Panc1 (cell line): ENCODE measurements at regions not wholly inside any gene's neighbourhood (a gene's known extent, or its start where the extent isn't known, plus 50 kb on each side); places are given as distances from the start of the nearest gene placed in this dataset.

Source experiments
- ATAC-seq: fragments of 200-7000 bp; cut with Tn5 transposase; 2 replicates; pipeline ENCODE4 v1.9.1; 2020; ENCODE audit warnings: mild to moderate bottlenecking, moderate library complexity
- BruUV-seq: library from RNA; stranded (reverse); fragments of 400-500 nt; replicated peaks from 2 replicates; lab custom pipeline; 2021; lab: Mats Ljungman, UMichigan
- CTCF ChIA-PET: fragments of 300-600 bp; sonication (Branson Sonifier 250); formaldehyde crosslinking; loops from one replicate; lab custom pipeline; 2022; ENCODE audit warnings: antibody characterized with exemption; lab: Charles Lee
- POLR2A ChIA-PET: fragments of 300-600 bp; sonication (Branson Sonifier 250); formaldehyde crosslinking; loops from one replicate; lab custom pipeline; 2022; ENCODE audit warnings: antibody characterized with exemption; lab: Charles Lee
- DNase-seq: peaks from one replicate; pipeline ENCODE4 v3.0.0-alpha.2; 2010; ENCODE audit warnings: low read depth, low spot score
- H3K27ac ChIP-seq: 2 replicates; pipeline ENCODE4 v1.5.1; 2011; ENCODE audit warnings: mild to moderate bottlenecking, low read length, inconsistent platforms
- H3K27me3 ChIP-seq: fragments of 200-500 bp; sonication (Bioruptor generic); 2 replicates; pipeline ENCODE4 v1.6.0; 2014; ENCODE audit warnings: low read length, inconsistent platforms; ENCODE audit not compliant: control insufficient read depth, insufficient read depth
- H3K36me3 ChIP-seq: fragments of 200-500 bp; sonication (Bioruptor generic); 2 replicates; pipeline ENCODE4 v1.5.1; 2014; ENCODE audit warnings: inconsistent platforms, mild to moderate bottlenecking, low read length, moderate library complexity; ENCODE audit not compliant: control insufficient read depth, insufficient read depth
- H3K4me1 ChIP-seq: 2 replicates; pipeline ENCODE4 v1.5.1; 2011; ENCODE audit warnings: inconsistent platforms, mild to moderate bottlenecking, low read length, moderate library complexity; ENCODE audit not compliant: control insufficient read depth, insufficient read depth
- H3K4me3 ChIP-seq, 2 experiments: 2 replicates each; pipeline ENCODE4 v1.5.1; 2011 to 2012; ENCODE audit warnings: low read depth in 2 of 2, low read length in 2 of 2, mild to moderate bottlenecking in 2 of 2, inconsistent platforms in 1 of 2, moderate library complexity in 1 of 2
- H3K9me3 ChIP-seq: fragments of 200-500 bp; sonication (Bioruptor generic); 2 replicates; pipeline ENCODE4 v1.5.1; 2014; ENCODE audit warnings: low read depth, mild to moderate bottlenecking, inconsistent platforms, low read length, moderate library complexity; ENCODE audit not compliant: control insufficient read depth, insufficient read depth
- CTCF ChIP-seq: fragments of 450-650 bp; IDR thresholded peaks from 2 replicates; pipeline ENCODE4 v1.5.1; 2017; ENCODE audit warnings: mild to moderate bottlenecking
- POLR2AphosphoS5 ChIP-seq: IDR thresholded peaks from 2 replicates; pipeline ENCODE4 v1.6.1; 2012; ENCODE audit warnings: mild to moderate bottlenecking, low read depth, low read length, moderate library complexity
- SIN3A ChIP-seq: IDR thresholded peaks from 2 replicates; pipeline ENCODE4 v1.6.1; 2012; ENCODE audit warnings: low read depth, mild to moderate bottlenecking, low read length, moderate library complexity, borderline replicate concordance; ENCODE audit not compliant: insufficient read depth
- TCF7L2 ChIP-seq: IDR thresholded peaks from 2 replicates; pipeline ENCODE4 v1.6.1; 2011; ENCODE audit warnings: mild to moderate bottlenecking, low read depth, low read length, inconsistent platforms
- in situ Hi-C: cut with HindIII; loops from 2 replicates; pipeline ENCODE4 v1.10.0; 2016; ENCODE audit warnings: low sequenced_read_pairs, low pct_unique_long_range_greater_than_20kb
- intact Hi-C: fragments of 100-400 bp; cut with micrococcal nuclease; formaldehyde crosslinking; loops from one replicate; pipeline ENCODE4 v1.10.0; 2022; ENCODE audit not compliant: unreplicated experiment
- TF ChIP-seq, protein P1 (sequence below), 2 experiments: IDR thresholded peaks; 2 replicates each; pipeline ENCODE4 v1.6.1; 2011 to 2012; ENCODE audit warnings: low read depth in 2 of 2, control low read depth in 1 of 2, low read length in 1 of 2, mild to moderate bottlenecking in 1 of 2, moderate library complexity in 1 of 2; ENCODE audit not compliant: insufficient read depth in 1 of 2

DNA sequence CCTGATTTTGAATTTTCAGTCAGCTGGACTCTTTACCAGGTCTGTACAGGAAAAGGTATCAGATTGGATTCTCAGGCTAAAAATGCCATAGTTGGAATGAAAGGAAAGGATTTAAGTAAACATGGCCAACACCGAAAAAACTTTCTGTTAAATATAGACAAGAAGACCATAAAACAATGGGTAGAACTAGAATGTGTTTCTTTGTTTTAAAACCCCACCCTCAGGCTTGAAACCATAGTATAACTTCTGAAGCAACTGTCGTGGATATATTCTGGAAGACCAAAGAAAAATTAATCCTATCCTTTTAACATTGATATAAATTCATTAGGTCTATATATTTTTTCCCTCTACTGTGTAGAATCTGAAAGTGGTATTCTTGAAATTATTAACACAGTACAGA is 118.6 kb upstream of the HAPLN1 start:
- DNase-seq (no peak), ATAC-seq (no peak)
- no peak overlapping the region for H3K27ac ChIP-seq
- in situ Hi-C loops = no loop called here
- BruUV-seq = no TSS peak
- TF ChIP-seq CTCF (no peak), TCF7L2 (no peak), SIN3A (no peak), POLR2AphosphoS5 (no peak)
- TF ChIP-seq, protein P1, sequence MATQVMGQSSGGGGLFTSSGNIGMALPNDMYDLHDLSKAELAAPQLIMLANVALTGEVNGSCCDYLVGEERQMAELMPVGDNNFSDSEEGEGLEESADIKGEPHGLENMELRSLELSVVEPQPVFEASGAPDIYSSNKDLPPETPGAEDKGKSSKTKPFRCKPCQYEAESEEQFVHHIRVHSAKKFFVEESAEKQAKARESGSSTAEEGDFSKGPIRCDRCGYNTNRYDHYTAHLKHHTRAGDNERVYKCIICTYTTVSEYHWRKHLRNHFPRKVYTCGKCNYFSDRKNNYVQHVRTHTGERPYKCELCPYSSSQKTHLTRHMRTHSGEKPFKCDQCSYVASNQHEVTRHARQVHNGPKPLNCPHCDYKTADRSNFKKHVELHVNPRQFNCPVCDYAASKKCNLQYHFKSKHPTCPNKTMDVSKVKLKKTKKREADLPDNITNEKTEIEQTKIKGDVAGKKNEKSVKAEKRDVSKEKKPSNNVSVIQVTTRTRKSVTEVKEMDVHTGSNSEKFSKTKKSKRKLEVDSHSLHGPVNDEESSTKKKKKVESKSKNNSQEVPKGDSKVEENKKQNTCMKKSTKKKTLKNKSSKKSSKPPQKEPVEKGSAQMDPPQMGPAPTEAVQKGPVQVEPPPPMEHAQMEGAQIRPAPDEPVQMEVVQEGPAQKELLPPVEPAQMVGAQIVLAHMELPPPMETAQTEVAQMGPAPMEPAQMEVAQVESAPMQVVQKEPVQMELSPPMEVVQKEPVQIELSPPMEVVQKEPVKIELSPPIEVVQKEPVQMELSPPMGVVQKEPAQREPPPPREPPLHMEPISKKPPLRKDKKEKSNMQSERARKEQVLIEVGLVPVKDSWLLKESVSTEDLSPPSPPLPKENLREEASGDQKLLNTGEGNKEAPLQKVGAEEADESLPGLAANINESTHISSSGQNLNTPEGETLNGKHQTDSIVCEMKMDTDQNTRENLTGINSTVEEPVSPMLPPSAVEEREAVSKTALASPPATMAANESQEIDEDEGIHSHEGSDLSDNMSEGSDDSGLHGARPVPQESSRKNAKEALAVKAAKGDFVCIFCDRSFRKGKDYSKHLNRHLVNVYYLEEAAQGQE (IDR thresholded peaks at IDR 0.05; ENCODE audit: insufficient read depth in 1 of 2, low read depth in 2 of 2, low read length in 1 of 2) = no peak
- ChIA-PET CTCF (no interaction called here), POLR2A (no interaction called here)
- intact Hi-C loops = no loop called here
- no peaks in the 10 kb centered on the region for H3K4me1 ChIP-seq
- no peaks in the 10 kb centered on the region for H3K36me3 ChIP-seq
- H3K27me3 ChIP-seq = no peaks in the 10 kb centered on the region
- no peaks in the 10 kb centered on the region for H3K9me3 ChIP-seq
- no peak overlapping the region for H3K4me3 ChIP-seq

DNA sequence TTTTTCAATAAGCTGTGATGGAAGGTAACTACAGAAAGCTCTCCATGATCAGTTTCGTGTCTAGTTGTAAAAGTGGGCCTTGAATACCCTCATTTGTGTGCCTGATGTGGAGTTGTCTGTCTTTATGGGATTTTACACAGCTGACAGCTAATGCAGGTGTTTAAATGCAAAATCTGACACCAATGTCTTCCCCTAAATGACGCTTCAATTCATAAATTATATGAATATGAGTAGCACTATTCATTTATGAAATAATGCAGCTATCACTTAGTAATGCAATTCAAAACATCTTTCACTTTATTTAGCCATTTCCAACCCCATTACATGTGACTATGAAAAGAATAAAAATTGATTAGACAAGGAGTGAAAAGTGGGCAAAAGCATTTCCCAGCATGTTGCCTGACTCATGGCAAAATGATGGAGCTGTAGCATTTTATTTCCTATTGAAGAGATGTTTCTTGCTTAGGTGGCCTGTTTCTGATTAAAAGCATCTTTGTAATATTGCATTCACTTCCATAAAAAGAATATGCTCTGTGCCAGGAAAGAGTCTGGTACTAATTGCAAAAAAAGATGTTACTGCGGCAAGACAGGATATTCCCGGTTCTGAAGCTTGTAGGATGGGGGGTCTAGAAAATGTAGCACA is 116.7 kb upstream of the HAPLN1 start:
- Histone ChIP-seq H3K4me1 (no peaks in the 10 kb centered on the region), H3K4me3 (no peak overlapping the region), H3K9me3 (no peaks in the 10 kb centered on the region), H3K27me3 (no peaks in the 10 kb centered on the region), H3K36me3 (no peaks in the 10 kb centered on the region), H3K27ac (no peak overlapping the region)
- in situ Hi-C loops = no loop called here
- ChIA-PET POLR2A (no interaction called here), CTCF (no interaction called here)
- no TSS peak for BruUV-seq
- TF ChIP-seq, protein P1 (IDR thresholded peaks at IDR 0.05; ENCODE audit: insufficient read depth in 1 of 2, low read depth in 2 of 2, low read length in 1 of 2) = no peak
- no peak for TF ChIP-seq CTCF
- no peak for TF ChIP-seq TCF7L2
- no peak for TF ChIP-seq SIN3A
- no peak for TF ChIP-seq POLR2AphosphoS5
- ATAC-seq = no peak
- intact Hi-C loops = no loop called here
- no peak for DNase-seq
